PC-9 (cell line): ENCODE measurements at regions not wholly inside any gene's neighbourhood (a gene's known extent, or its start where the extent isn't known, plus 50 kb on each side); places are given as distances from the start of the nearest gene placed in this dataset.

Source experiments
- EZH2 ChIP-seq: fragments of 200-600 bp; sonication (generic); IDR thresholded peaks from 2 replicates; pipeline ENCODE4 v1.8.0; 2017; ENCODE audit warnings: antibody characterized with exemption, low read depth
- TF ChIP-seq, protein P1 (sequence below): fragments of 200-600 bp; sonication (generic); conservative IDR thresholded peaks from 2 replicates; pipeline ENCODE4 v1.6.1; 2017; ENCODE audit warnings: mixed run types, antibody characterized with exemption, mild to moderate bottlenecking, moderate library complexity

DNA sequence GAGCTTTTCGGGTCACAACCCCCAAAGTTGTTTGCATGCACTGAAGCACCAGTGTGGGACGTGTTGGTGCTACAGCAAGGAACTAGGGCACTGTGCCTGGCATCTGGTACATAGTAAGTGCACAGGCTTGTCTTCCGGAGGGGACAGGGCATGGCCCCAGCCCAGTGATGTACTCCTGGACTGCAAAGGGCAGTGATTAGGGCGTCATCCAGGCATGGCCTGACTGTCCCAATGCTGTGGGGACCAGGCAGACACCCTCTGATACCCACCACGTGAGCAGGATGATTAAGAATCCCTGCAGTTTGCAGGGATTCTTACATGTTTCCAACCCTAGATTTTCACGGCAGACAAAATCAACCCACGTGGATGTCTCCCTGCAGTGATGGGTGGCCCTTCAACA is 50.0 kb upstream of the RFPL3 start:
- TF ChIP-seq, protein P1, sequence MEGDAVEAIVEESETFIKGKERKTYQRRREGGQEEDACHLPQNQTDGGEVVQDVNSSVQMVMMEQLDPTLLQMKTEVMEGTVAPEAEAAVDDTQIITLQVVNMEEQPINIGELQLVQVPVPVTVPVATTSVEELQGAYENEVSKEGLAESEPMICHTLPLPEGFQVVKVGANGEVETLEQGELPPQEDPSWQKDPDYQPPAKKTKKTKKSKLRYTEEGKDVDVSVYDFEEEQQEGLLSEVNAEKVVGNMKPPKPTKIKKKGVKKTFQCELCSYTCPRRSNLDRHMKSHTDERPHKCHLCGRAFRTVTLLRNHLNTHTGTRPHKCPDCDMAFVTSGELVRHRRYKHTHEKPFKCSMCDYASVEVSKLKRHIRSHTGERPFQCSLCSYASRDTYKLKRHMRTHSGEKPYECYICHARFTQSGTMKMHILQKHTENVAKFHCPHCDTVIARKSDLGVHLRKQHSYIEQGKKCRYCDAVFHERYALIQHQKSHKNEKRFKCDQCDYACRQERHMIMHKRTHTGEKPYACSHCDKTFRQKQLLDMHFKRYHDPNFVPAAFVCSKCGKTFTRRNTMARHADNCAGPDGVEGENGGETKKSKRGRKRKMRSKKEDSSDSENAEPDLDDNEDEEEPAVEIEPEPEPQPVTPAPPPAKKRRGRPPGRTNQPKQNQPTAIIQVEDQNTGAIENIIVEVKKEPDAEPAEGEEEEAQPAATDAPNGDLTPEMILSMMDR: no peak
- TF ChIP-seq EZH2: no peak
